Neural progenitor cell (in vitro differentiated cells): ENCODE measurements at regions not wholly inside any gene's neighbourhood (a gene's known extent, or its start where the extent isn't known, plus 50 kb on each side); places are given as distances from the start of the nearest gene placed in this dataset.

Experiments
- CTCF ChIP-seq: fragments of 200-600 bp; sonication (generic); IDR thresholded peaks from 2 replicates; pipeline ENCODE4 v1.5.1; 2017; ENCODE audit warnings: antibody characterized with exemption, mild to moderate bottlenecking
- EZH2 ChIP-seq: fragments of 200-600 bp; sonication (generic); IDR thresholded peaks from 2 replicates; pipeline ENCODE4 v1.6.1; 2017; ENCODE audit warnings: antibody characterized with exemption, mild to moderate bottlenecking, moderate library complexity

- TF ChIP-seq CTCF (no peak), EZH2 (no peak)
These were observed 856.3 kb upstream of the NDST4 start for GRCh38 chr4:115969756-115970155.
